HG03432 (cell line): ENCODE measurements at regions not wholly inside any gene's neighbourhood (a gene's known extent, or its start where the extent isn't known, plus 50 kb on each side); places are given as distances from the start of the nearest gene placed in this dataset.

Experiments used
- ATAC-seq: cut with Tn5 transposase; IDR thresholded peaks from one replicate; pipeline ENCODE4 v1.9.1; 2021; ENCODE audit warnings: mild to moderate bottlenecking, moderate library complexity; ENCODE audit not compliant: unreplicated experiment

- no peak for ATAC-seq
Measured at GRCh38 chr14:22699801-22700564, 55.8 kb upstream of the OR6J1 start.

GRCh38 chr14:22713631-22713950, 52.9 kb upstream of the OXA1L start:
- ATAC-seq: peak; percentile 7

GRCh38 chr14:22715186-22715812, 51.2 kb upstream of the OXA1L start:
- no peak for ATAC-seq

GRCh38 chr14:22715890-22716289, 50.6 kb upstream of the OXA1L start:
- ATAC-seq: no peak
